Forelimb muscle (tissue), 1 donor: ENCODE measurements at regions not wholly inside any gene's neighbourhood (a gene's known extent, or its start where the extent isn't known, plus 50 kb on each side); places are given as distances from the start of the nearest gene placed in this dataset.

ENCODE experiments used
- DNase-seq: peaks from one replicate; pipeline ENCODE4 v3.0.0-alpha.2; 2013; ENCODE audit warnings: low read depth

- DNase-seq, result no peak
Measured at GRCh38 chr9:109945573-109945972, 165.6 kb downstream of the PALM2AKAP2 start.

- DNase-seq, result no peak
Measured at GRCh38 chr9:109948453-109948852, 168.5 kb downstream of the PALM2AKAP2 start.

- DNase-seq, result no peak
Measured at GRCh38 chr9:109950710-109951443, 170.9 kb downstream of the PALM2AKAP2 start.

- no peak for DNase-seq
Measured at GRCh38 chr9:109953300-109953699, 173.3 kb downstream of the PALM2AKAP2 start.

- no peak for DNase-seq
Measured at GRCh38 chr9:109953813-109954497, 174.0 kb downstream of the PALM2AKAP2 start.

GRCh38 chr9:109956717-109957440 is 176.9 kb downstream of the PALM2AKAP2 start:
- no peak for DNase-seq

GRCh38 chr9:109959679-109960078 is 179.7 kb downstream of the PALM2AKAP2 start:
- no peak for DNase-seq

GRCh38 chr9:109961626-109962025 is 181.6 kb downstream of the PALM2AKAP2 start:
- no peak for DNase-seq

GRCh38 chr9:109962215-109962614 is 182.2 kb downstream of the PALM2AKAP2 start:
- DNase-seq, result no peak

- DNase-seq, result no peak
Measured at GRCh38 chr9:109963079-109963478, 183.1 kb downstream of the PALM2AKAP2 start.

- DNase-seq, result no peak
Measured at GRCh38 chr9:109966643-109967368, 186.8 kb downstream of the PALM2AKAP2 start.

GRCh38 chr9:109967651-109968642 is 187.9 kb downstream of the PALM2AKAP2 start:
- no peak for DNase-seq

- no peak for DNase-seq
Measured at GRCh38 chr9:109969011-109969410, 189.0 kb downstream of the PALM2AKAP2 start.

- no peak for DNase-seq
Measured at GRCh38 chr9:109969573-109970237, 189.7 kb downstream of the PALM2AKAP2 start.

GRCh38 chr9:109971226-109971625 is 191.2 kb downstream of the PALM2AKAP2 start:
- no peak for DNase-seq

GRCh38 chr9:109972026-109972882 is 192.3 kb downstream of the PALM2AKAP2 start:
- DNase-seq, result no peak

- no peak for DNase-seq
Measured at GRCh38 chr9:109973336-109973735, 193.3 kb downstream of the PALM2AKAP2 start.

- DNase-seq, result no peak
Measured at GRCh38 chr9:109974143-109974917, 194.3 kb downstream of the PALM2AKAP2 start.
